GM21367 (cell line): ENCODE measurements at regions not wholly inside any gene's neighbourhood (a gene's known extent, or its start where the extent isn't known, plus 50 kb on each side); places are given as distances from the start of the nearest gene placed in this dataset.
"Not testable (repeated sequence)": the region's sequence is repeated elsewhere in the genome, so short reads cannot be mapped to it uniquely, and the experiment has no call there.

Experiments used
- ATAC-seq: cut with Tn5 transposase; IDR thresholded peaks from one replicate; pipeline ENCODE4 v1.9.1; 2021; ENCODE audit not compliant: unreplicated experiment

DNA sequence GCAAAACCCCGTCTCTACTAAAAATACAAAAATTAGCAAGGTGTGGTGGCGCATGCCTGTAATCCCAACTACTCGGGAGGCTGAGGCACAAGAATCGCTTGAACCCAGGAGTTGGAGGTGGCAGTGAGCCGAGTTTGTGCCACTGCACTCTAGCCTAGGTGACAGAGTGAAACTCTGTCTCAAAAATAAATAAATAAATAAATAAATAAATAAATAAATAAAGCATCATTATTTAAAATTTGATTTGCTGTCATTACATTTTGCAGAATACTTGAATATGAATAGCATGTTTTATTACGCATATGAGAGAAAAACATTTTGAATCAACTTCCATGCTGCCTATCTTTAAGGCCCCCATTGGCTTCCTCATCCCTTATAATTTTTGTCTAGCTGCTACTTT lies 53.4 kb upstream of the MED14 start:
- not testable (repeated sequence) for ATAC-seq

DNA sequence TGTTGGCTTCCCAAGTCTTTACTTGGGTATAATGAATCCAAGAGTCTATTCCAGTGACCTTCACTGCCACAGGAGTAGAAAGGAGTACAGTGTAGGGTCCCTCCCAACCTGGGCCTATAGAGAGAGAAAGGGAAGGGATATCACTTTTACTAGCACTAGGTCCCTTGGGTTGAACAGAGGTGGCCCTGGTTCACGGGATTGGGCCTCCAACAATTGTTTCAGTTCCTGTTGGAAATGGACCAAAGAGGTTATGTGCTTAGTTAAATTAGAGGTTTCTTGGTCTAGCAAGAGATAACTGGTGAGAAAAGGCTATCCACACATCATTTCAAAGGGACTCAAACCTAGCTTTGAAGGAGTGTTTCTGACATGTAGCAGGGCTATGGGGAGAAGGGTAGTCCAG lies 57.1 kb upstream of the MED14 start:
- ATAC-seq: no peak

DNA sequence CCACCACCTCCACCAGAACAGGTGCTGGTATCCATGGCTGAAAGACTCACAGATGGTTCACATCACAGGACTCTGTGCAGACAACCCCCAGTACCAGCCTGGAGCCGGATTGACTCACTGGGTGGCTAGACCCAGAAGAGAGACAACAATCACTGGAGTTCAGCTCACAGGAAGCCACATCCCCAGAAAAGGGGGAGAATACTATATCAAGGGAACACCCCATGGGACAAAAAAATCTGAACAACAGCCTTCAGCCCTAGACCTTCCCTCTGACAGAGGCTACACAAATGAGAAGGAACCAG lies 59.4 kb upstream of the MED14 start:
- not testable (repeated sequence) for ATAC-seq

DNA sequence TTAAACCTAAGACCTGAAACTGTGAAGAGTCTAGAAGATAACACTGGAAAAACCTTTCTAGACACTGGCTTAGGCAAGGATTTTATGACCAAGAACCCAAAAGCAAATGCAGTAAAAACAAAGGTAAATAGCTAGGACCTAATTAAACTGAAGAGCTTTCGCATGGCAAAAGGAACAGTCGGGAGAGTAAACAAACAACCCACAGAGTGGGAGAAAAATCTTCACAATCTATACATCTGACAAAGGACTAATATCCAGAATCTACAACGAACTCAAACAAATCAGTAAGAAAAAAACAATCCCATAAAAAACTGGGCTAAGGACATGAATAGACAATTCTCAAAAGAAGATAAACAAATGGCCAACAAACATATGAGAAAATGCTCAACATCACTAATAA lies 64.4 kb upstream of the MED14 start:
- not testable (repeated sequence) for ATAC-seq

DNA sequence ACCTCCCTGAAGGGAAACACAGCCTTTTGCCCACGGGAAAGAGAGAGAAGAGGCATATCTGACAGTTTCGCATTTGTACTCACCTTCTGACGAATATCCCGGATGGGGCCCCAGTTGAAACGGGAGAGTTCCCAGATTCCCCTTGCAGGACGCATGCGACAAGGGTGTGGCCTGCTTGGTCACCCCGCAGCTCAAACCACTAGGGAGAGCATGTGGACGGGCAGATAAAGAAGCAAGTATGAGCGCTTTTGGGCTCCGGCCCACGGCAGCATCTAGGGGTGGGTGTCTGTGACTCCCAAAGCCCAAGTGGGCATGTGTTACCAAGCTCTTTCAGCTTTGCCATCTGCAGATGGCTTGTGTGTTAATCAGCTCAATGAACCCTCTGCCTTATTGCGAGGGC lies 70.1 kb upstream of the MED14 start:
- ATAC-seq: no peak

DNA sequence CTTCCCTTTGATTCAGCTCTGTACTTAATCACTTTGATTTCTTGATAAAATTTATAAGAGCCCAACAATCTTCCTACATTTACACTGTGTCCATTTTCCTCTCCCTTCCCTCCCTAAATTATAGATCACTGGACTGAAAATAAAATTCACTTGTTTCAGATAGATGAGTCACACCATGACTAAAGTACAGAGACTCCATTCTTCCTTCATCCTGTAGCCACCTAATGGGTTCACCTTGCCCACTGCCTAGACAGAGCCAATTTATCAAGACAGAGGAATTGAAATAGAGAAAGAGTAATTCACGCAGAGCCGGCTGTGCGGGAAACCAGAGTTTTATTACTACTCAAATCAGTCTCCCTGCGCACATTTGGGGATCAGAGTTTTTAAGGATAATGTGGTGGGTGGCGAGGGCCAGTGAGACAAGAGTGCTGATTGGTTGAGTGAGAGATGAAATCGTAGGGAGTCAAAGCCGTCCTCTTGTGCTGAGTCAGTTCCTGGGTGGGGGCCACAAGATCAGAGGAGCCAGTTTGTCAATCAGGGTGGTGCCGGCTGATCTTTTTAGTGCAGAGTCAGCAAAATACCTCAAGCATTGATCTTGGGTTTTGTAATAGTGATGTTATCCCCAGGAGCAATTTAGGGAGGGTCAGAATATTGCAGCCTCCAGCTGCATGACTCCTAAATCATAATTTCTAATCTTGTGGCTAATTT lies 71.3 kb upstream of the MED14 start:
- ATAC-seq: no peak

DNA sequence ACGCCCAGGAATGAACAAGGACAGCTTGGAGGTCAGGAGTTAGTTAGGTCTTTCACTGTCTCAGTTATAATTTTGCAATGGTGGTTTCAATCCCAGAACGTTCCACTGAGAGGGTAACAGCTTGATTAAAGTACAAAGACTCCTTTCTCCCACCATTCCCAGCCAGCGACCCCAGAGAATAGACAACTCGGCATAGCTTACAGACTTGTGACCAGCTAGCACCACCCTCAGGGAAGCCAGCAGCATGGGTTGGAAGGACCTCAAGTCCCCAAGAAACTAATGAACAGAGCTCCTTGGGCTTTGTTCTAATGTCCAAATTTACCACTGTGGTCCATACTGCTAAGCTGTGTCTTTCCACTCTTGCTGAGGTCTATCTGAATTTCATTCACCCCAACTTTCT lies 72.0 kb upstream of the MED14 start:
- ATAC-seq: no peak

DNA sequence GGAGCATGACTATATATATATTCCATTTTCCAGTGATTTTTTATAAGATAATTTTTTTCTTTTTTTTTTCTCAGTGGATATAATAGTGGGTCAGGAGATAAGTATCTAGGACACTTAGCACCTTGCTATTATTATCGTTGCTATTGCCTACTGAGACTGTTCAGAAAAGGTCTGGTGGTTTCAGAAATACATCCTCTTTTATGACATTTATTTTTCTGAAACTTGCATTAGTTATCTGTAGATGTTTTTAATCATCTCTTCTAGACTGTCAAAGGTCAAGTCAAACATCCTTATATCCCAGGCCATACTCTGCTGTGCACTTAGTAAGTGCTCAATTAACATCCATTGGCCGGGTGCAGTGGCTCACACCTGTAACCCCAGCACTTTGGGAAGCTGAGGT lies 72.9 kb upstream of the MED14 start:
- ATAC-seq: no peak

DNA sequence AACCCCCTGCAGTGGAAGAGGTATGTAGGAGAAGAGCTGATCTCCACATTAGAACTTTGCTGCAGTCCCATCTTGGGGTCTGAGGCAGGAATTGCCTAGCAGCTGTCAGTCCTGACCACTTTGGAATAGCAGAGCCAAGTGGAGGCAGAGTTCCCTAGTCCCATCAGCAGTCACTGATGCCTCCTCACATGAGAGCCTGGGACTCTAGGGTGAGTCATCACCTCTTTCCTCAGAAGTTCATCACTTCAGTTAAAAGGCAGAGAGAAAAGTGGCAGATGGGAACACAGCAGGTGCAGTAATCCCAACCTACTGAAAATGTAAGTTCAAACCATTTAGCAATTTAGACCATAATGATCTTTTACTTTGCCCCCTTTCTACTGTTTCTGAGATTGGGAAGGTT lies 73.9 kb upstream of the MED14 start:
- ATAC-seq: no peak

DNA sequence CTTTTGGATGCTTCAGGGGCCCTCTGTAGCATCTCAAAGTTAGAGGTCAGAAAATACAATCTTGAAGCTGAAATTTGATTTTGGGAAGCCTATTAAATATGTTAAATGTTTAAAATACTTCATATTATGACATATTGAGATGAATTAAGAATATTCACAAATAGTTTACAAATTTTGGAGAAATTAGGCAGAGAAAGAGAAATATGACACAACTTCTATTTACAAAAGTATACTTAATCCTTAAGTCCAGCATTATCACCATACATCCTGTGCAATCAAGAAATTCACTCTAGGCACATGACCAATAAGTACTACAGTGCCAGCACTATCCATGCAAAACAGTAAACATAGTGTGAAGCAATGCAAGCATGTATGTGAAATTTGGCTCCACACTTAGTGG lies 79.7 kb upstream of the MED14 start:
- not testable (repeated sequence) for ATAC-seq

DNA sequence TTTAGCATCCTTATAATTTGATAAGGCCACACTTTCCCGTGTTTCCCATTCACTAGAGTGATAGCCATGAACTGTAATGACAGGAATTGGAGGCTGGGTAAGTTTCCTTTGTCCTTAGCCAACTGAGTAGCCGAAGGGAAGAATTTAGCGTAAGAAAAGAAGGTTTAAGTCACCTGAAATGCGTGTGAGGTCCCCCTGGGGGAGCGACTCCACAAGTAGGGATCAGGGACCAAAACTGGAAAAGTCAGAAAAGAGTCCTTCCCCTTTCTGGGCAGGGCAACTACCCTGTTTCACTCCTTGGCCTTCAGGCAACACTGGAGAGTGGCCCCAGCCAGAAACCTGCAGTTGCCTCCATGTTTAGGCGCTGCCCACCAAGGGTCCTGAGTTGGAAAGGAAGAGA lies 81.6 kb upstream of the MED14 start:
- ATAC-seq: no peak

DNA sequence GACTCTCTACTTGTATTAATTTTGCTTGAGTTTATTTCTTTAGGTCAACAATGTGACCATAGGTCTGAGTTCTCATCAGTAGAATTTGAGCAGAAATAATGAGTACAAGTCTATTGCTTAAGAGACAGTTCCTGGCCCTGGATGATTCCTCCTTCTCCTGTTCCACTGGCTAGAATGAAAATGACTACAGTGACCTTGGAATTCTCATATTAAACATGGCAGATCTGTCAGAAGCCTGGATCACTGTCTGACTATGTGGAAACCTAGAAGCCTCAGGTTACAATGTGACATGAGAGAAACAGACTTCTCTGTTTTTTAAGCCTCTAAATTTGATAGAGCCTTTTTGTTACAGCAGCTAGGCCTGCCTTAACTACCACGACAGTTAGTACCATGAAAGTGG lies 82.9 kb upstream of the MED14 start:
- no peak for ATAC-seq

DNA sequence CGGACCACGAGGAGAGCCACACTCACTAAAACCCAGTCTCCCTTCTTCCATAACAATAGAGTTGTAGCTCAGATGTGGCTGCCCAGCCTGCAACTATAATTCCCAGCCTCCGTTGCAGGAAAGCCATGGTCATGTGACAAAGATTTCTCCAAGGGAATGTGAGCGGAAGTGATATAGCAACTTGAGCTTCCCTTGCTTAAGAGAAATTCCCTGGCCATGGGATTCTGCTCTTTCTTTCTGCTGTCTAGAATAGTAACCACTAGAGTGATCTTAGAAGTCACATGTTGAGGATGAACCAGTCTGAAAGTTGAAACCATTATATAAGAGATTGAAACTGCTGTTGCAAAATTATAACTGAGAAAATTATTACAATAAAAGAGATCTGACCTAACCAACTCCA lies 86.4 kb upstream of the MED14 start:
- no peak for ATAC-seq

DNA sequence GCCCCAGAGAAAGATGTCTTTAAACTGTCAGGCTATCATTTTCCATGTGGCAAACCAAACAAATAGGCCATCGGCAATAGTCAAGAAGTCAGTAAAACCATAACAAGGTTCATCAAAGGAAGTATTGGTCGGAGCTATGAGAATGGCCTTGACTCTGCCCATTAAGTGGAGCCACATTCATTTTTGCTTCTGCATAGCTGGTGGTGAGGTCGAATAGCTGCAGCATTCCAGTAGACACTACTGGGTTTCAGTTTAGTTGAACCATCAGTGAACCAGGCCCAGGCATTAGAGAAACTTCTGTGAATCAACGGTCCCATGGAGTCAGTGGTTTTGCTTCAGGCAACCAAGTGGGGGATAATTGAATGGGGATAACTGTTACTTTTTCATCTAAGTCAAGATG lies 92.0 kb upstream of the MED14 start:
- no peak for ATAC-seq

DNA sequence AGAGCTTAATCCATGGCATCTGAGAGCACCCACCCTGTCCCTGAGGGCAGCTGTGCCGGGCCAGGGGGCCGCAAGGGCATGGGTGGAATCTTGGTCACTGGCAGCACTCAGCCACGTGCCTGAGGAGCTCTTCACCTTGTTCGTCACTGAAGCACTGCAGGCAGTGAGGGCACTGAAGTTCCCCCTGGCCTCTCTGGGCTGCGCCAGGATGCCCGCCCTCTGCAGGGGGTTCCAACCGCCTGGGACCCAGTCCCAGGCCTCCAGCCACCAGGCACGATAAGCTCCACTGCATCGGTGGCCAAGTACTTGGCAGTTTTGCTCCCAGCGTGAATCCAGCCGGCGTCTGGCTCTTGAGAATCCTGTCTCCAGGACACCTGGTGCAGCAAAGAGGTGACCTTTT lies 96.4 kb upstream of the MED14 start:
- ATAC-seq: no peak

DNA sequence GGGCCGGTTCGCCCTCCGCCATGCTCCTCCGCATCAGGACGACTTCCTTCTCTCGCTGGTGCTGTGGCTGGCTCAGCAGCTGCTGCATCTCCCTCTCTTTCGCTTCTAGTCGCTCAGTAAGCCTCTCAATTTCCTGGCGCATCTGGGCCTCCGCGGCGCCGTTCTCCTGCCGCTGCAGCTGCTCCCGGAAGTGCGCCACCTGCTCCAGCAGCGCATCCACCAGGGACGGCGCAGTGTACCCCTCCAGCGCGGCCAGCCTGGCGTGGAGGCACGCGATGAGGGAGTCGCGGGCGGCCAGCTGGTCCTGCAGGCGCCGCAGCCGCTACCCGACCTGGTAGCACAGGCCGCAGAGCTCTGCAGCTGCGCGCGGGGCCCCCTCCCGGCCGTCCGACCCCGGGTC lies 97.4 kb upstream of the MED14 start:
- ATAC-seq: no peak

DNA sequence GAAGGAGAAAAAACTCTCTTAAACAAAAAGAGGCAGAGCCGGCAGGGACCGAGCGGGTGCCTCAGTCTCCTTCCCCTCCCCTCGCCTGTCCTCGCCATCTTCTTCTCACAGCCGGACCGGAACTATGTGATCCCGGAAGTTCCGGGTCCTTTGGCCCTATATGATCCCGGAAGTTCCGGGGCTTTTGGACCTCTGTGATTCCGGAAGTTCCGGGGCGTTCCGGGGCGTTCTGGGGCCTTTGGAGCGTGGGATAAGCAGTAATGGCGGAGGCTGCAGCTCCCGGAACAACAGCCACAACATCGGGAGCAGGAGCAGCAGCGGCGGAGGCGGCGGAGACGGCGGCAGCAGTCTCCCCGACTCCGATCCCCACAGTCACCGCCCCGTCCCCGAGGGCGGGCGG lies 98.9 kb upstream of the MED14 start:
- ATAC-seq: no peak

DNA sequence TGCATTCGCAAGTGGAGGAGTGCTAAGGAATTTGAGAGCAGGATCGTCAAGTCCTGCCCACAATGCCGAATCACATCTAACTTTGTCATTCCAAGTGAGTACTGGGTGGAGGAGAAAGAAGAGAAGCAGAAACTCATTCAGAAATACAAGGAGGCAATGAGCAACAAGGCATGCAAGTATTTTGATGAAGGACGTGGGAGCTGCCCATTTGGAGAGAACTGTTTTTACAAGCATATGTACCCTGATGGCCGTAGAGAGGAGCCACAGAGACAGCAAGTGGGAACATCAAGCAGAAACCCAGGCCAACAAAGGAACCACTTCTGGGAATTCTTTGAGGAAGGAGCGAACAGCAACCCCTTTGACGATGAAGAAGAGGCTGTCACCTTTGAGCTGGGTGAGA lies 100.2 kb upstream of the MED14 start:
- ATAC-seq: no peak

DNA sequence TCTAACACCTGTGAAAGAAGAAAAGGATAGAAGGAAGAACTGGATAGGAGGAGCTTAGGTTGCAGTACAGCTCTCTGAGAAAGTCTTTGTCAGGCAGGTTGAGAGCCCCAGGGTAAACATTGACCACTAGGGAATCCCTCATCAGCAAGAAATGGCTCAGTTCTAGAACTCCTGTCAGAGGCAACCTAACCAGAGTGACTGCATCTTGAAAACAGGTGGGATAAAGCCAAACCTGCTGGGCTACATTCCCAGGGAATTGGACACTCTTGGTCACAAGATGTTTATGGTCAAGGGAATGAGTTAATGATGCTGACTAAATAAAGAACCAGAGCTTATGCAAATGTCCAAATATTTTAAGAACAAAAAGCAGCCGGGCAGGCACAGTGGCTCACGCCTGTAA lies 108.3 kb upstream of the MED14 start:
- ATAC-seq: no peak

DNA sequence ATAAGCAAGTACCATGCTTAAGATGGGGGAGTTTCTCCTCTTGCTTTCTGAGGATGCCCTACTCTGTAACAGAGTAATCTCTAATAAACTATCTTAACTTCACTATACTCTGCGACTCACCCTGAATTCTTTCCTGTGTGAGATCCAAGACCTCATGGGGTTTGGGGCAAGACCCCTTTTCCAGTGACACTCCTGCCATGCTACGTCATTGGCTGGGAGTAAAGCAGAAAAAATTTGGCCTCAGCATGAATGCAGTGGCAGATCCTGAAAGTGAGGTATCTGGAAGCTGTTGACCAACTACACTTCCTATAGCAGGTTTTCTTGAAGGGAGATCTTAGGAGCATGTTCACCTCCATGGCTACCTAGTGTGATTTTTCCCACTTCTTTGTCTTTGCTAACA lies 109.1 kb upstream of the MED14 start:
- ATAC-seq: no peak

DNA sequence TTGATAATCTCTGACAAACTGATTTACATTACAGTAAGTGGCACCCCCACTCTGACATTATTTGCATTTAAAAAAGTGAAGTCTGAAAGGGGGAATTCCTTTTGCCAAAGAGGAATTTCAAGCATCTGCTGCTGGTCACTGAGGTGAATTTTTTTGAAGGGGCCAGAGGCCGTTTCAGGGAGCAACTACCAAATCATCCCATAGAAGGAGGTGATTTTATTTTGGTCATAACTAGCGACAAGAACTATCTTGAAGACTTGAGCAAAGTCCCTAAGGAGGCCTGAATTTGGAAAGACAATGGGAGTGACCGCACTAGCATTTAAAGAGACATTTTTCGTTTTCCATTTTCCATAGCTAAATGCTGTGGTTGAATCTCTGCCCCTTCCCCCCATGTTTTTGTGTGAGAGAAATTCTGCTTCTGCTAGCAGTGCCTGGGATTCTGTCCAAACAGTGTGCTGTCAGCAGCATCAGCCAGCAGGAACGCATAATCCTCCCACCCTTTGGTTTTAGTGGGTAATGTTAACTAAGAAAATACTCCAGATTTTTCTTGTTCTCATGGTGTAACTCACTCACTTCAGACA lies 110.1 kb upstream of the MED14 start:
- ATAC-seq: no peak

DNA sequence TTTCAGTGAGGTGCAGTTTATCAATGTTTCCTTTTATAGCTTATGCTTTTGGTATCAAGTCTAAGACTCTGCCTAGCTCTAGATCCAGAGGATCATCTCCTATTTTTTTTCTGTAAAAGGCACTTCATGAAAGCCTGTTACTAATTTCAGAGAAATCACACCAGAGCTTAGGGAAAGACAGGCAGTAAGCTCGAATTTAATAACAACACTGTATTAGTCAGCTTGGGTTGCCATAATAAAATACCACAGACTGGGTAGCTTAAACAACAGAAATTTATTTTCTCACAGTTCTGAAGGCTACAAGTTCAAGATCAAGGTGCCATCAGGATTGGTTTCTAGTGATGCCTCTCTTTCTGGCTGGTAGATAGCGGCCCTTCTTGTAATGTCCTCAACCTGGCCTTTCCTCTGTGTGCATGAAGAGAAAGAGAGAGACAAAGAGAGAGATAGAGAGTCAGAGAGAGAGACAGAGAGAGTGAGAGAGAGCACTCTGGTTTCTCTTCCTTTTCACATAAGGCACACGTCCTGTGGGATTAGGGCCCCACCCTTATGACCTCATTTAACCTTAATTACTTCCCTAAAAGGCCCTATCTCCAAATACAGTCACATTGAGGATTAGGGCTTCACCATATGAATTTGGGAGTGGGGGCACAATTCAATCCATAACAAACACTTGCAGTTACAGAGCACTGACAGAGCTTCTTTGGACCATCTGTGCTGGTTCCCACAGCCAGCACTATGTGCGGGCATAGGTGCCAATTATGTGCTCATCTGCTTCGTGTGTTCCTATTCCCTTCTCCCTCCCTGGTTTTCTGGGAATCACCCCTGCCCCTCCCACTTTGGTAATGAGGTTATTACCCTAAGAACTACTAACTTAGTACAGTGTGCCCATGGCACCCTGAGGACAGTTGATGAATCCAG lies 114.8 kb upstream of the MED14 start:
- ATAC-seq: no peak
